ENCODE measurements at regions not wholly inside any gene's neighbourhood (a gene's known extent, or its start where the extent isn't known, plus 50 kb on each side); places are given as distances from the start of the nearest gene placed in this dataset.

DNA sequence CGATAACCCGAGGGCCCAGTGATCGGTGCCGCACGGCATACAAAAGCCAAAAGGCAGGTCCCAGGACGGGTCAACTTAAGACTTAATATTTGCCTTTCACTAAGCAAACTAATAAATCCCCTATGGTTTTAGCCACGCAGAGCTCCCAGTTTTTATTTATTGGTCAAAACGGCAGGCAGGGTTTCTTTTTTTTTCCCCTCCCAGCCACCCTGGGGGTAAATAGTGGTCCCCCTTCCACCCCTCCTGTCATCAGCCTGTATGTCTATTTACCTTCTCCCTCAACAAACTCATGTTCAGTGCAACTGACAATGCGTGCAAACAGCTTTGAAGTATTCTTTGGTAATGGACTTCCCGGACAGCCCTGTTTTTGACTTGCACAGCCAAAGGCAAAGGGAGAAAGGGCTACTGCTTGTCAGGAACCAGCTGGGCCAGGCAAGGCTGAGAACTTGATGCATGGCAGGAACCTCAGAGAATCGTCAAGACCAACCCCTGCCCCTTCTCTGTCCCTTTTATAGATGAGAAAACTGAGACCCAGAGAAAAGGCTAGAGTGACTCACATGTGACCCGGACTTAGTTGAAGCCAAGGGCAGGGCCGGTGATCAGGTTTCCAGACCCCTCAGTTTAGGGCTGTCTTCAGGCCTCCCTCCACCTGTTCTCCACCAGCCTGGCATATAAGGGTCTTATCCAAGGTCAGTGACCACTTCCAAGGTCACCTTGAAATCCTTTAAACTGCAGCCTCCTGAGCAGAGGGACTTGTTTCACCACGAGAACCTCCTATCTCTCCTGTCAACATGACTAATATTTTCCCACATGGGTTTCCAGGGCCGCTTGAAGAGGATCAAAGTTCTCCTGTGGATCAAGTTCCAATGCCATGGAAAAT lies 279.0 kb downstream of the SOX9 start:
- Histone ChIP-seq H3K79me2 (ENCODE audit: insufficient read depth, low read length) (no peaks in the 10 kb centered on the region), H3F3A (ENCODE audit: low read depth) (no peaks in the 10 kb centered on the region), H3K4me2 (ENCODE audit: low read depth, low read length, poor library complexity, severe bottlenecking) (no peak overlapping the region), H4K20me1 (ENCODE audit: insufficient read depth, low read length, poor library complexity, severe bottlenecking) (no peaks in the 10 kb centered on the region), H3K9me3 (ENCODE audit: insufficient read depth, low read depth, low read length) (no peaks in the 10 kb centered on the region; the same call in 1 of the 2 replicates), H3K4me3 (ENCODE audit: low read length, poor library complexity, severe bottlenecking) (no peak overlapping the region), H3K36me3 (ENCODE audit: insufficient read depth, low read length) (no peaks in the 10 kb centered on the region), H3K4me1 (ENCODE audit: insufficient read depth, low read length, poor library complexity, severe bottlenecking) (no peaks in the 10 kb centered on the region), H3K9ac (ENCODE audit: low read depth, low read length, poor library complexity, severe bottlenecking) (no peak overlapping the region), H2AFZ (ENCODE audit: low read length) (no peak overlapping the region), H3K27me3 (ENCODE audit: insufficient read depth, low read length, poor library complexity, severe bottlenecking) (no peaks in the 10 kb centered on the region), H3K9me2 (replicated peaks; ENCODE audit: low read depth, low read length) (no peaks in the 10 kb centered on the region)
- no peak for TF ChIP-seq EZH2phosphoT487 (IDR thresholded peaks at IDR 0.05; ENCODE audit: borderline replicate concordance)
- TF ChIP-seq, protein P1, sequence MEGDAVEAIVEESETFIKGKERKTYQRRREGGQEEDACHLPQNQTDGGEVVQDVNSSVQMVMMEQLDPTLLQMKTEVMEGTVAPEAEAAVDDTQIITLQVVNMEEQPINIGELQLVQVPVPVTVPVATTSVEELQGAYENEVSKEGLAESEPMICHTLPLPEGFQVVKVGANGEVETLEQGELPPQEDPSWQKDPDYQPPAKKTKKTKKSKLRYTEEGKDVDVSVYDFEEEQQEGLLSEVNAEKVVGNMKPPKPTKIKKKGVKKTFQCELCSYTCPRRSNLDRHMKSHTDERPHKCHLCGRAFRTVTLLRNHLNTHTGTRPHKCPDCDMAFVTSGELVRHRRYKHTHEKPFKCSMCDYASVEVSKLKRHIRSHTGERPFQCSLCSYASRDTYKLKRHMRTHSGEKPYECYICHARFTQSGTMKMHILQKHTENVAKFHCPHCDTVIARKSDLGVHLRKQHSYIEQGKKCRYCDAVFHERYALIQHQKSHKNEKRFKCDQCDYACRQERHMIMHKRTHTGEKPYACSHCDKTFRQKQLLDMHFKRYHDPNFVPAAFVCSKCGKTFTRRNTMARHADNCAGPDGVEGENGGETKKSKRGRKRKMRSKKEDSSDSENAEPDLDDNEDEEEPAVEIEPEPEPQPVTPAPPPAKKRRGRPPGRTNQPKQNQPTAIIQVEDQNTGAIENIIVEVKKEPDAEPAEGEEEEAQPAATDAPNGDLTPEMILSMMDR (conservative IDR thresholded peaks at IDR 0.05; ENCODE audit: low read length) = no peak

DNA sequence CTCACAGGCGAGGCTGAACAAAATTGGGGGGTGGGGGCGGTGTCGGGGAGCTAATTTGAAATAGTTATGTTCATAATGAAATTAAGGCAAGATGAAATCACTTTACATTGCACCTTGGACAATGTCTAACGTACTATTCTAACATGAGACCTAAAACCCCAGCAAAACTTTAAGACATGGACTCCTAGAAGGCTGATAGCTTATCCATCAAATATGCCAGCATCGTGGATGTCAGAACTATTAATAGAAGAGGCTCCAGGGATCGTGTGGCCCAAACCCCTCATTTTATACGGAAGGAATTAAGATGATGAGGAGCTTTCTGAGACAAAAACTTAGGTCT lies 279.6 kb downstream of the SOX9 start:
- Histone ChIP-seq H3K9me2 (replicated peaks; ENCODE audit: low read depth, low read length) (no peaks in the 10 kb centered on the region), H2AFZ (ENCODE audit: low read length) (no peak overlapping the region), H3K27me3 (ENCODE audit: insufficient read depth, low read length, poor library complexity, severe bottlenecking) (no peaks in the 10 kb centered on the region), H3K9ac (ENCODE audit: low read depth, low read length, poor library complexity, severe bottlenecking) (no peak overlapping the region), H3F3A (ENCODE audit: low read depth) (no peaks in the 10 kb centered on the region), H3K9me3 (ENCODE audit: insufficient read depth, low read depth, low read length) (no peaks in the 10 kb centered on the region; the same call in 1 of the 2 replicates), H3K4me3 (ENCODE audit: low read length, poor library complexity, severe bottlenecking) (no peak overlapping the region), H3K4me1 (ENCODE audit: insufficient read depth, low read length, poor library complexity, severe bottlenecking) (no peaks in the 10 kb centered on the region), H3K36me3 (ENCODE audit: insufficient read depth, low read length) (no peaks in the 10 kb centered on the region), H3K79me2 (ENCODE audit: insufficient read depth, low read length) (no peaks in the 10 kb centered on the region), H3K4me2 (ENCODE audit: low read depth, low read length, poor library complexity, severe bottlenecking) (no peak overlapping the region), H4K20me1 (ENCODE audit: insufficient read depth, low read length, poor library complexity, severe bottlenecking) (no peaks in the 10 kb centered on the region)
- no peak for TF ChIP-seq EZH2phosphoT487 (IDR thresholded peaks at IDR 0.05; ENCODE audit: borderline replicate concordance)
- TF ChIP-seq, protein P1 (conservative IDR thresholded peaks at IDR 0.05; ENCODE audit: low read length) = no peak

DNA sequence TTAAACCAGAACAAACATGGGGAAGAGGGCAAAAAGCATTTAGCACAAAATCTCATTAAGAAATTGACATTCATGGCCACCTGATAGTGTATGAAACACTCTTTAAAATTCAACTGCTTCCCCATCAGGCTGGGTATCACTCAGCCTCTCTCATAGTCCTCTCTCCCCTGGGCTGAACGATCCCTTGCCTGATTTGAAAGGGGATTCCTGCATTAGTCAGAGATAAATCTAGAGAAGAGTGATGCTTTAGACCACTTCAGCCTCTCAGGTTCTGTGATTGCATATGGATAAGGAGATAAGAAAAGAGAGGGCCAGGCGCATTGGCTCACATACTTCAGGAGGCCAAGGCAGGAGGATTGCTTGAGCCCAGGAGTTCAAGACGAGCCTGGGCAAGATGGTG lies 280.0 kb downstream of the SOX9 start:
- no peaks in the 10 kb centered on the region; the same call in 1 of the 2 replicates for H3K9me3 ChIP-seq (ENCODE audit: insufficient read depth, low read depth, low read length)
- no peak overlapping the region for H3K4me2 ChIP-seq (ENCODE audit: low read depth, low read length, poor library complexity, severe bottlenecking)
- no peaks in the 10 kb centered on the region for H3K4me1 ChIP-seq (ENCODE audit: insufficient read depth, low read length, poor library complexity, severe bottlenecking)
- no peaks in the 10 kb centered on the region for H3K9me2 ChIP-seq (replicated peaks; ENCODE audit: low read depth, low read length)
- no peaks in the 10 kb centered on the region for H3F3A ChIP-seq (ENCODE audit: low read depth)
- H3K27me3 ChIP-seq (ENCODE audit: insufficient read depth, low read length, poor library complexity, severe bottlenecking) = no peaks in the 10 kb centered on the region
- no peak overlapping the region for H3K9ac ChIP-seq (ENCODE audit: low read depth, low read length, poor library complexity, severe bottlenecking)
- no peak overlapping the region for H2AFZ ChIP-seq (ENCODE audit: low read length)
- H3K4me3 ChIP-seq (ENCODE audit: low read length, poor library complexity, severe bottlenecking) = no peak overlapping the region
- H3K36me3 ChIP-seq (ENCODE audit: insufficient read depth, low read length) = no peaks in the 10 kb centered on the region
- no peak for TF ChIP-seq EZH2phosphoT487 (IDR thresholded peaks at IDR 0.05; ENCODE audit: borderline replicate concordance)
- TF ChIP-seq, protein P1 (conservative IDR thresholded peaks at IDR 0.05; ENCODE audit: low read length) = no peak
- no peaks in the 10 kb centered on the region for H4K20me1 ChIP-seq (ENCODE audit: insufficient read depth, low read length, poor library complexity, severe bottlenecking)
- H3K79me2 ChIP-seq (ENCODE audit: insufficient read depth, low read length) = no peaks in the 10 kb centered on the region

Data from Loucy (cell line).